TTC549 (cell line): ENCODE measurements at regions not wholly inside any gene's neighbourhood (a gene's known extent, or its start where the extent isn't known, plus 50 kb on each side); places are given as distances from the start of the nearest gene placed in this dataset.

Experiments used
- FAIRE-seq: peaks from 2 replicates; lab custom pipeline; 2012; peaks lifted over from hg19 to GRCh38; lab: Jason Lieb, UNC

GRCh38 chr4:178293601-178294000, 851.4 kb upstream of the AGA start:
- FAIRE-seq, result no peak

- FAIRE-seq, result no peak
Measured at GRCh38 chr4:178296669-178297068, 854.4 kb upstream of the AGA start.

GRCh38 chr4:178306565-178306964, 864.3 kb upstream of the AGA start:
- no peak for FAIRE-seq

GRCh38 chr4:178309890-178310289, 867.7 kb upstream of the AGA start:
- no peak for FAIRE-seq

GRCh38 chr4:178311997-178312396, 869.8 kb upstream of the AGA start:
- FAIRE-seq, result no peak

- FAIRE-seq, result no peak
Measured at GRCh38 chr4:178314287-178314686, 872.0 kb upstream of the AGA start.

GRCh38 chr4:178316211-178316610, 874.0 kb upstream of the AGA start:
- FAIRE-seq, result no peak

GRCh38 chr4:178320003-178320402, 877.8 kb upstream of the AGA start:
- no peak for FAIRE-seq

GRCh38 chr4:178322524-178323183, 880.4 kb upstream of the AGA start:
- no peak for FAIRE-seq

GRCh38 chr4:178329226-178329872, 887.1 kb upstream of the AGA start:
- FAIRE-seq, result no peak

- no peak for FAIRE-seq
Measured at GRCh38 chr4:178333355-178333754, 891.1 kb upstream of the AGA start.

- FAIRE-seq, result no peak
Measured at GRCh38 chr4:178339769-178340168, 897.5 kb upstream of the AGA start.

- no peak for FAIRE-seq
Measured at GRCh38 chr4:178340468-178340867, 898.2 kb upstream of the AGA start.

GRCh38 chr4:178344096-178344495, 901.9 kb upstream of the AGA start:
- no peak for FAIRE-seq

GRCh38 chr4:178347111-178347510, 904.9 kb upstream of the AGA start:
- no peak for FAIRE-seq

GRCh38 chr4:178349601-178350000, 907.4 kb upstream of the AGA start:
- FAIRE-seq, result no peak

GRCh38 chr4:178351185-178351584, 908.9 kb upstream of the AGA start:
- no peak for FAIRE-seq

GRCh38 chr4:178356725-178357124, 914.5 kb upstream of the AGA start:
- no peak for FAIRE-seq

GRCh38 chr4:178385481-178385880, 943.2 kb upstream of the AGA start:
- FAIRE-seq, result no peak

GRCh38 chr4:178387756-178388155, 945.5 kb upstream of the AGA start:
- no peak for FAIRE-seq

- FAIRE-seq, result no peak
Measured at GRCh38 chr4:178395798-178396197, 953.6 kb upstream of the AGA start.

- no peak for FAIRE-seq
Measured at GRCh38 chr4:178412455-178412854, 970.2 kb upstream of the AGA start.

- no peak for FAIRE-seq
Measured at GRCh38 chr4:178414042-178414441, 971.8 kb upstream of the AGA start.

- no peak for FAIRE-seq
Measured at GRCh38 chr4:178414881-178415446, 972.7 kb upstream of the AGA start.
